HepG2 (cell line): ENCODE measurements at regions not wholly inside any gene's neighbourhood (a gene's known extent, or its start where the extent isn't known, plus 50 kb on each side); places are given as distances from the start of the nearest gene placed in this dataset.

Source experiments
- ATAC-seq: fragments of 200-7000 bp; cut with Tn5 transposase; 3 replicates; pipeline ENCODE4 v1.9.1; 2020; ENCODE audit warnings: mild to moderate bottlenecking, moderate library complexity
- BruUV-seq: library from RNA; stranded (reverse); fragments of 400-500 nt; replicated peaks from 2 replicates; lab custom pipeline; 2021; lab: Mats Ljungman, UMichigan
- CTCF ChIA-PET: fragments of 300-600 bp; formaldehyde crosslinking; extraction: SDS; loops from one replicate; lab custom pipeline; 2021; ENCODE audit warnings: low total read pairs, inconsistent platforms, low intra/inter-chr PET ratio; lab: Yijun Ruan, JAX
- POLR2A ChIA-PET: fragments of 350-600 bp; sonication (Branson Sonifier 250); formaldehyde crosslinking; loops from one replicate; lab custom pipeline; 2020; ENCODE audit warnings: antibody characterized with exemption, inconsistent platforms; lab: Yijun Ruan, JAX
- DNase-seq: peaks from one replicate; pipeline ENCODE4 v3.0.0-alpha.2; 2015; ENCODE audit warnings: low spot score
- FAIRE-seq: peaks from 3 replicates; lab custom pipeline; 2011; peaks lifted over from hg19 to GRCh38; lab: Jason Lieb, UNC
- H2AFZ ChIP-seq: one replicate; pipeline ENCODE4 v1.6.1; 2011; ENCODE audit warnings: low read length, inconsistent platforms
- H3K27ac ChIP-seq: fragments of 300-600 bp; 3 replicates; pipeline ENCODE4 v1.8.0; 2011; ENCODE audit warnings: mixed run types, mild to moderate bottlenecking, mixed read lengths, low read length, inconsistent platforms; ENCODE audit not compliant: insufficient read depth; ENCODE audit errors: extremely low read length
- H3K27me3 ChIP-seq, 2 experiments: fragments of 200-600 bp in 1 of 2; 2 replicates in 1 of 2; 3 replicates in 1 of 2; pipeline versions ENCODE4 v1.6.0 to v1.8.0; 2011; ENCODE audit warnings: low read length in 2 of 2, mild to moderate bottlenecking in 2 of 2, moderate library complexity in 2 of 2, inconsistent platforms in 1 of 2; ENCODE audit not compliant: insufficient read depth in 2 of 2, control insufficient read depth in 1 of 2
- H3K36me3 ChIP-seq, 2 experiments: fragments of 200-600 bp in 1 of 2; replicated peaks in 1 of 2; 2 replicates in 1 of 2; 3 replicates in 1 of 2; pipeline versions ENCODE4 v1.5.1 to v1.8.0; 2011; ENCODE audit warnings: low read length in 2 of 2, inconsistent platforms in 1 of 2; ENCODE audit not compliant: insufficient read depth in 2 of 2, control insufficient read depth in 1 of 2
- H3K4me1 ChIP-seq: 2 replicates; pipeline ENCODE4 v1.5.1; 2012; ENCODE audit warnings: low read length, inconsistent platforms; ENCODE audit not compliant: insufficient read depth
- H3K4me2 ChIP-seq: 2 replicates; pipeline ENCODE4 v1.6.0; 2011; ENCODE audit warnings: low read depth, low read length, inconsistent platforms
- H3K4me3 ChIP-seq, 3 experiments: fragments of 200-600 bp in 1 of 3; sonication (generic), shearing (Covaris generic) in 1 of 3; replicated peaks in 1 of 3; 2 replicates each; pipeline ENCODE4 v1.5.1; 2011 to 2016; ENCODE audit warnings: low read length in 3 of 3, inconsistent platforms in 2 of 3, low read depth in 2 of 3, mild to moderate bottlenecking in 2 of 3, control low read depth in 1 of 3, mixed read lengths in 1 of 3; ENCODE audit not compliant: insufficient read depth in 1 of 3
- H3K79me2 ChIP-seq: one replicate; pipeline ENCODE4 v1.6.1; 2011; ENCODE audit warnings: low read length, inconsistent platforms; ENCODE audit not compliant: insufficient read depth
- H3K9ac ChIP-seq: 2 replicates; pipeline ENCODE4 v1.6.0; 2011; ENCODE audit warnings: mild to moderate bottlenecking, low read depth, low read length, inconsistent platforms; ENCODE audit not compliant: insufficient read depth
- H3K9me3 ChIP-seq: 2 replicates; pipeline ENCODE4 v1.5.1; 2012; ENCODE audit warnings: mild to moderate bottlenecking, low read length
- H4K20me1 ChIP-seq: 2 replicates; pipeline ENCODE4 v1.6.0; 2011; ENCODE audit warnings: inconsistent platforms, mild to moderate bottlenecking, low read length, moderate library complexity; ENCODE audit not compliant: insufficient read depth
- ASH2L ChIP-seq: fragments of 300-600, 200-600 bp; sonication (generic); IDR thresholded peaks from 2 replicates; pipeline ENCODE4 v1.7.0; 2017; ENCODE audit warnings: low read depth, mild to moderate bottlenecking, moderate library complexity, mixed read lengths, low read length; ENCODE audit not compliant: insufficient read length
- CENPX ChIP-seq: sonication (generic); formaldehyde crosslinking; IDR thresholded peaks from 2 replicates; pipeline ENCODE4 v1.9.0; 2021; ENCODE audit warnings: mild to moderate bottlenecking, missing genetic modification reagents, moderate library complexity
- GATAD2A ChIP-seq: IDR thresholded peaks from 2 replicates; pipeline ENCODE4 v1.6.1; 2016
- GMEB1 ChIP-seq: sonication (generic); formaldehyde crosslinking; IDR thresholded peaks from 2 replicates; pipeline ENCODE4 v1.5.1; 2020; ENCODE audit warnings: missing genetic modification reagents, mild to moderate bottlenecking, borderline replicate concordance
- GPBP1L1 ChIP-seq: sonication (generic); formaldehyde crosslinking; IDR thresholded peaks from 2 replicates; pipeline ENCODE4 v1.5.0; 2020; ENCODE audit warnings: mild to moderate bottlenecking, missing genetic modification reagents
- GPN1 ChIP-seq: sonication (generic); formaldehyde crosslinking; IDR thresholded peaks from 2 replicates; pipeline ENCODE4 v1.5.1; 2020; ENCODE audit warnings: missing genetic modification reagents, borderline replicate concordance
- NAIF1 ChIP-seq: sonication (generic); formaldehyde crosslinking; IDR thresholded peaks from 2 replicates; pipeline ENCODE4 v1.5.0; 2020; ENCODE audit warnings: mild to moderate bottlenecking, missing genetic modification reagents, borderline replicate concordance
- NONO ChIP-seq, 2 experiments: fragments of 450-650 bp in 1 of 2; sonication (generic) in 1 of 2; formaldehyde crosslinking in 1 of 2; IDR thresholded peaks in 1 of 2; conservative IDR thresholded peaks in 1 of 2; 2 replicates each; pipeline versions ENCODE4 v1.6.1 to v1.8.0; 2017 to 2022; ENCODE audit warnings: mild to moderate bottlenecking in 1 of 2, missing genetic modification reagents in 1 of 2, moderate library complexity in 1 of 2
- SPEN ChIP-seq: sonication (generic); formaldehyde crosslinking; IDR thresholded peaks from 2 replicates; pipeline ENCODE4 v1.5.1; 2020; ENCODE audit warnings: low read depth, mild to moderate bottlenecking, missing genetic modification reagents
- ZBTB20 ChIP-seq: sonication (generic); formaldehyde crosslinking; IDR thresholded peaks from 2 replicates; pipeline ENCODE4 v1.8.1; 2023; ENCODE audit warnings: missing genetic modification reagents, low read depth, mild to moderate bottlenecking, borderline replicate concordance
- WGBS: methylation state at CpG from one replicate; pipeline ENCODE4 v1.1.6; 2017; ENCODE audit warnings: low lambda C conversion rate; 5-methylcytosine and 5-hydroxymethylcytosine counted together
- in situ Hi-C: cut with HindIII; loops from 2 replicates; pipeline ENCODE4 v1.10.0; 2017; ENCODE audit warnings: low pct_unique_long_range_greater_than_20kb; ENCODE audit not compliant: extremely low pct_ligation_motif_present
- intact Hi-C: fragments of 100-400 bp; cut with micrococcal nuclease; formaldehyde crosslinking; loops from one replicate; pipeline ENCODE4 v1.10.0; 2022; ENCODE audit not compliant: unreplicated experiment

GRCh38 chr9:106620866-106621265 lies 242.1 kb upstream of the ZNF462 start:
- BruUV-seq: no TSS peak
- no peak for TF ChIP-seq ZBTB20 (CRISPR knock-in tag)
- TF ChIP-seq GMEB1 (CRISPR knock-in tag): no peak
- TF ChIP-seq CENPX (CRISPR knock-in tag): no peak
- no peak for TF ChIP-seq GPN1
- TF ChIP-seq ASH2L: no peak
- no peak for TF ChIP-seq NONO (IDR thresholded peaks at IDR 0.05)
- no peak for TF ChIP-seq NONO (CRISPR knock-in tag; conservative IDR thresholded peaks at IDR 0.05)
- TF ChIP-seq GATAD2A (CRISPR knock-in tag): no peak
- TF ChIP-seq NAIF1 (CRISPR knock-in tag): no peak
- TF ChIP-seq SPEN (CRISPR knock-in tag): no peak
- no peak for TF ChIP-seq GPBP1L1 (CRISPR knock-in tag)
- no peak overlapping the region for H3K27ac ChIP-seq
- H3K9me3 ChIP-seq: no peaks in the 10 kb centered on the region
- no peaks in the 10 kb centered on the region for H3K4me1 ChIP-seq
- DNase-seq (no peak), FAIRE-seq (no peak), ATAC-seq (no peak)
- H3K36me3 ChIP-seq: no peaks in the 10 kb centered on the region
- ChIA-PET CTCF (no interaction called here), POLR2A (no interaction called here)
- no peak overlapping the region for H2AFZ ChIP-seq
- no peaks in the 10 kb centered on the region; a peak in 2 of 5 replicates for H3K27me3 ChIP-seq
- no peak overlapping the region for H3K9ac ChIP-seq
- in situ Hi-C loops: no loop called here
- intact Hi-C loops: no loop called here
- 20% methylated on average over 4 of the region's 4 CpGs for WGBS
- H3K79me2 ChIP-seq: no peaks in the 10 kb centered on the region
- no peak overlapping the region for H3K4me2 ChIP-seq
- no peaks in the 10 kb centered on the region for H4K20me1 ChIP-seq
- no peak overlapping the region for H3K4me3 ChIP-seq
